ENCODE measurements at regions not wholly inside any gene's neighbourhood (a gene's known extent, or its start where the extent isn't known, plus 50 kb on each side); places are given as distances from the start of the nearest gene placed in this dataset.
"Not testable (repeated sequence)": the region's sequence is repeated elsewhere in the genome, so short reads cannot be mapped to it uniquely, and the experiment has no call there.

DNA sequence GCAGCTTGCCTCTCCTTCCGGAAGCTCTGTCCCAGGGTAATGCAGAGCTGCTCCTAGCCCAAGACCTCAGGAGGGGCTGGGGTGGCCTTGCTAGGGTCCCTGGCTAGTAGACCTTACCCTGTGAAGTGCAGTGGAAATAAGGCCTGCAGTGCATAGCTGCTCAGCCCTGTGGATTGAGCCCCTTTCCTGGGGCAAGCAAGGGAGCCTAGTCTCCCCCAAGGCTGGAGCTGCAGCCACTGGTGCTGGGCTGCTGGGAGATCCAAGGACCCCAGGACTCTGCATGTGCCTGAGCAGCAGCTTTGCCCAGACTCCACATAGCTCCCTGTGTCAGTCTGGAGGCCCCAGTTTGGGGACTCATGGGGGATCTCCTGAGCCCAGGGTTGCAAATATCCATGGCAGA is 57.9 kb downstream of the FANCF start:
- no peak for DNase-seq

GRCh38 chr11:22566293-22566692 is 59.3 kb downstream of the FANCF start:
- no peak for DNase-seq

GRCh38 chr11:22561283-22561682 is 64.3 kb downstream of the FANCF start:
- no peak for DNase-seq

DNA sequence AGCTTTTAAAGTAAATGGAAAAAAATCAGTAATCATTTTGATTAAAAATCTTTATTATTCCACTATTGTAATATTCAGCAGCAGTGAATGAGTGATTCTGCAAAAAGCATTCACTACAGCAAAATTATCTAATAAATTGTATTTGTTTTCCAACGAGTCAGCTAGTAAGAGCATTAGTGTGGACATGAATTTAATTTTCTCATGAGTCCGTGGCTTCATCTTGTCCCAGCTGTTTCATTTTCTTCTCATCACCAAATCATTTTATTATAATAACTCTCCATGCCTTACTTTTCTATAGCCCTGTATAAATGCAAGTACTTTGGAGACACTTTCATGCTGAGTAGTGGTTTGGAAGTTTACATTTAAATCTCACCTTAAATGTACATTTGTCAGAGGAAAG is 66.2 kb downstream of the FANCF start:
- DNase-seq, result no peak

DNA sequence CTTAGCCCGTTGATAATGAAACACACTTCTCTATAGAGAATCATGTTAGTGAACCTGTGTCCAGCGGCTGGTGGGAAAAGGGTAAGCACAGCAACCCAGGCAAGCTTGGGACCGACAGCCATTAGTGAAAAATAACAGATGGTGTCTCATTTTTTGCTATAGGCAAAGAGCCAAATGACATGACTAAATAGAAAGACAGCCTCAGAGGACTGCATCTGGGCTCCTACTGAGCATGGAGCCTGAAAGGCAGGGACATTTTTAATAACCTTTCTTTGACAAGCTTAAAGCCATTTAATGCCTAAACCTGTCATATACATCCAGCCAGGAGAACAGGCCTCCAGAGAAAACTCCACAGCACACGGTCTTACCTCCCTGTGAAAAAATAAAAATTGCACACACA is 67.0 kb downstream of the FANCF start:
- no peak for DNase-seq

GRCh38 chr11:22556381-22556780 is 69.2 kb downstream of the FANCF start:
- no peak for DNase-seq

GRCh38 chr11:22555881-22556280 is 69.7 kb downstream of the FANCF start:
- DNase-seq, result no peak

DNA sequence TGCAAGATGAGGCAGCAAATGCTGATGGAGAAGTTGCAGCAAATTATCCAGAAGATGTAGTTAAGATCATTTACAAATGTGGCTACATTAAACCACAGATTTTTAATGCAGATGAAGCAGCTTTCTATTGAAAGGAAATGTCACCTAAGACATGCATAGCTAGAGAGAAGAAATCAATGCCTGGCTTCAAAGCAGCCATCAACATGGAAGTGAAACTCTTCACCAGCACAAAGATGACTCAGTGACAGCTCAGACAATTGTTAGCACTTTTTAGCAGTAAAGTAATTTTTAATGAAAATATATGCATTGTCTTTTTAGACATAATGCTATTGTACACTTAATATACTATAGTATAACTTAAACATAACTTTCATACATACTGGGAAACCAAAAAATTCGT is 71.4 kb downstream of the FANCF start:
- no peak for DNase-seq

- DNase-seq, result no peak
These were observed 72.7 kb downstream of the FANCF start for GRCh38 chr11:22552885-22553284.

GRCh38 chr11:22546746-22547145 is 78.9 kb downstream of the FANCF start:
- no peak for DNase-seq

- no peak for DNase-seq
These were observed 82.4 kb downstream of the FANCF start for GRCh38 chr11:22543261-22543660.

- no peak for DNase-seq
These were observed 85.8 kb downstream of the FANCF start for GRCh38 chr11:22539821-22540256.

DNA sequence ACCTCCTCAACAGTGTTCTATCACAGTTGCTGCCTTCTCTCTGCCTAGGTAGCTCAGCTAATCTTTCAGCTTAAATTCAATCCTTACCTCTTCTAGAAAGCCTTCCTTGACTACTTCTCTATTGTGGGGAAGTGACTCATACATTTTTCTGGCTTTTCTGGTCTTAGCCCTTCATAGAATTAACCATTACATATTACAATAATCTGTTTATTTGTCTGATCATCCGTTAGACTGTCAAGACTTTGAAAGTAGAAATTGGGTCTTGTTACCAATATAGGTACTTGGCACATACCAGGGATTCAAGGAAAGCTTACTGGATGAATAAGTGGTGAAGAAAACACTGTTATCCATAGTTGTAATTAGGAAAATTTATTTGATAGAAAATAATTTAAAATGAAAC is 89.6 kb downstream of the FANCF start:
- DNase-seq, result no peak

GRCh38 chr11:22528612-22529429 is 96.8 kb downstream of the FANCF start:
- not testable (repeated sequence) for DNase-seq

DNA sequence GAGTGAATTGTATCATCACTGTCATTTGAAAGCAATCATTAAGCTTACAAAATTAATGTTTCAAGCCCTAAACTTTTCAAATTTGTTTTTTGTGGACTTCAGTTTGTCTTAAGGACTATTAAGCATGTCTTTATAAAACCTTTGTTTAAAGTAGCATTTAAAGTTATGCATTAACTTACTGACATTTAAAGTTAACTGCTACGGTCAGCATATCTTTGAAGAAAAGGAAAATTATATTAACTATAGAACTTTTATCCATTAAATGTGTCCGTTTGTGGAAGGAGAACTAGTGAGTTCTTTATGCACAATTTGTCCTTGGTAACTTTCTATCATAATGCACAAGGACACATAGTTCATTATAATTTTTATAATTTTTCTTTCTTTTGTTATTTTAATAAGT is 103.4 kb downstream of the FANCF start:
- no peak for DNase-seq

DNA sequence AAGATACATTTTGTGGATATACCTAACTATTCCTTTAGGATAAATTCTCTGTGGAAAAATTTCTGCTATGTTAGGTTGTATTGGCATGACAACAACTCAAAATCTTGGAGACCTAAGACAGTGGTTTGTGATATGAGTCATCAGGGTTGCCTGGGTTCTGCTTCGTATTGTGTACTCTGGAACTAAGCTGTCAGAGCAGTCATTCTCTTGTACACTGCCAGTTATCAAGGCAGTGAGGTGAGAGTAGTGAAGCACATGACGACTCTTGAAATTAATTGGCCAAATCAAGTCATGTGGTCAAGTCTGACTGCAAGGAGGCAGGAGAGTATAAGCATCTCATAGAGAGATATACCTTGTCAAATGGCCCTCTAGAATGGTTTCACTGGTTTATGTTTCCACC is 104.4 kb downstream of the FANCF start:
- no peak for DNase-seq

DNA sequence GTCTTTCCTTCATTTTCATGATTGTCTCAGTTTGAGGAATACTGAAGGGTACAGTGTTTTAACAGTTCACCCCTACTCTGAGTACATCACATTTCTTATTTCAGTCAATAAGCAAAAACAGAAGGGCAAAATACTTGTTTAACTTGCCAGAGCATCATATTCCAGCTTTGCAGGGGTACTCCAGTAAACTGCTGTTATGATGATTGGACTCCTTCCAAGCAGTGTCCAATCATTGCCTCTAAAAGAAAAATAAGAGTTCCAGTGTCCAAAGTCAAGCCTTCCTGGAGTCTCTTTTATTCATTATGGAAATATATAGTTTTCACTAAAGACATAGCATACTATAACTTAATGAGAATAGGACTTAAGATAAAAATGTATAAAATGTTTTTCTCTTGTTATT is 105.1 kb downstream of the FANCF start:
- no peak for DNase-seq

GRCh38 chr11:22518344-22518743 is 107.3 kb downstream of the FANCF start:
- not testable (repeated sequence) for DNase-seq

DNA sequence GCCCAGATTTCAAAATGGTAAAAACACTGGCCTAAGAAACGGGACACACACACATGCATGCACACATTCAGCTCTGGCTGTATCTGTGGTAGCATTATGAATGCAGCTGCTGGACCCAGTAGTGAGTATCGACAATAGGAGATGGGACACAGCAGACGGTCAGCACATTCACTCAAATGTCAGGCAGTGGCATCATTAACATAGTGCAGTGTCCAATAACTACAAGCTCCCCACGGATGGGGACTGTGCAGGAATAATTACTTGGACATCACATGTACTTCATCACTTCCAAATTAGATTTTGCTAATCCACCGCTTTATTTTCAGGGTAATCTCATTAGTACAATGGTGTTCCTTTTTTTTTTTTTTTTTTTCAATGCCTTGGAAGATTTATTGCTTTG is 109.5 kb downstream of the FANCF start:
- DNase-seq, result no peak

GRCh38 chr11:22512457-22512856 is 113.2 kb downstream of the FANCF start:
- no peak for DNase-seq

- DNase-seq, result no peak
These were observed 114.9 kb downstream of the FANCF start for GRCh38 chr11:22510741-22511140.

DNA sequence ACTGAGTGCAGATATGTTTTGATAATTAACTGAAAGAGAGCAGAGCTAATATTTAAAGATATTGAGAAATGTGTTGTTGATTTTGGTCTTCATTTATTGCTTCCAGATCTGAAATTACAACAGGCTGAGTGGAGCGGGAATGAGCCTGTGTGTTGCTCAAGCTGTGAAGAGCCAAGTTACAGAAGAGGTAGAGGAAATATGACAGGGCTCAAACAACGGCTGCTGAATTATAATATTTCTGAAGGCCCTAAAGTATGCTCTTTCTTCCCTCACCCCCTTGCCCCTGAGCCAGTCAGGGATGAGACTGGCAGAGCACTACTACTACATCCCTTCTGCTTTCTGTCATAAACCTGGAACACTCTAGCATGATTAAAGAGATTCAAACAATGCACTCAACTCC is 115.6 kb downstream of the FANCF start:
- DNase-seq, result no peak

GRCh38 chr11:22508665-22509064 is 117.0 kb downstream of the FANCF start:
- DNase-seq, result no peak

- no peak for DNase-seq
These were observed 128.1 kb downstream of the FANCF start for GRCh38 chr11:22497474-22497873.

GRCh38 chr11:22491555-22492225 is 133.9 kb downstream of the FANCF start:
- DNase-seq, result no peak

All from stimulated activated CD4-positive, alpha-beta T cell treated with anti-CD3 and anti-CD28 coated beads, Interleukin-4, amount 100 ng/mL, for 4 hours (primary cell).